ENCODE measurements at regions not wholly inside any gene's neighbourhood (a gene's known extent, or its start where the extent isn't known, plus 50 kb on each side); places are given as distances from the start of the nearest gene placed in this dataset.

DNA sequence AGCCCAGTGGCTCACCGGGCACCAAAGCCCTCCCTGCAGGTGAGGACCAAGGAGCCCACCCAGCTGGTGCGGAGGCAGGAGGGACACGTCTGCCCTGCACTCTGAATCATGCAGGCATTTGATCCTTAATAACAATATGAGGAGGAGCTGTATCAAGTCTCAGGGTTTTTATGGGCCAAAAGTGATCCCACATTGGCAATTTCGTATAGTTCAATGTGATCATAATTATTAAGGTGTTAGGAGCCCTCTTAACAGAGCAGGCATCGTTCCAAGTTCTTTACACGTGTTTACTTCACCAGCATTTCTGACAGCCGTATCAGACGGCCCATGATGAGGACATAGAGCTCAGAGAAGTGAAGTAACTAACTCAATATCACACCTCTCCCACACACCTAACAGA is 91.9 kb upstream of the PRR5 start:
- TF ChIP-seq POLR2A (IDR thresholded peaks at IDR 0.05; ENCODE audit: low read length) (no peak), GATA1 (IDR thresholded peaks at IDR 0.05; ENCODE audit: low read depth, low read length) (no peak)
